Ovary (tissue), 3 donors: ENCODE measurements at regions not wholly inside any gene's neighbourhood (a gene's known extent, or its start where the extent isn't known, plus 50 kb on each side); places are given as distances from the start of the nearest gene placed in this dataset.

Experiments
- CTCF ChIP-seq, 3 donors: fragments of 450-650 bp in 2 of 3; fragments of 200-600 bp in 1 of 3; IDR thresholded peaks; one replicate each; pipeline versions ENCODE4 v1.5.1 to v1.8.0; 2016 to 2022; ENCODE audit warnings: antibody characterized with exemption in 3 of 3, mild to moderate bottlenecking in 1 of 3
- EP300 ChIP-seq: sonication (generic); formaldehyde crosslinking; IDR thresholded peaks from one replicate; pipeline ENCODE4 v1.6.1; 2017; ENCODE audit warnings: antibody characterized with exemption
- POLR2A ChIP-seq: fragments of 450-650 bp; IDR thresholded peaks from one replicate; pipeline ENCODE4 v1.6.1; 2017; ENCODE audit warnings: antibody characterized with exemption, mild to moderate bottlenecking, moderate library complexity
- donor health status: DM: no; HTN: no; CAD: no.

- TF ChIP-seq CTCF (IDR thresholded peaks at IDR 0.05) (no peak), POLR2A (no peak), EP300 (no peak)
These were observed 208.9 kb downstream of the RBFOX3 start for GRCh38 chr17:79401704-79402674.
